ENCODE measurements at regions not wholly inside any gene's neighbourhood (a gene's known extent, or its start where the extent isn't known, plus 50 kb on each side); places are given as distances from the start of the nearest gene placed in this dataset.

DNA sequence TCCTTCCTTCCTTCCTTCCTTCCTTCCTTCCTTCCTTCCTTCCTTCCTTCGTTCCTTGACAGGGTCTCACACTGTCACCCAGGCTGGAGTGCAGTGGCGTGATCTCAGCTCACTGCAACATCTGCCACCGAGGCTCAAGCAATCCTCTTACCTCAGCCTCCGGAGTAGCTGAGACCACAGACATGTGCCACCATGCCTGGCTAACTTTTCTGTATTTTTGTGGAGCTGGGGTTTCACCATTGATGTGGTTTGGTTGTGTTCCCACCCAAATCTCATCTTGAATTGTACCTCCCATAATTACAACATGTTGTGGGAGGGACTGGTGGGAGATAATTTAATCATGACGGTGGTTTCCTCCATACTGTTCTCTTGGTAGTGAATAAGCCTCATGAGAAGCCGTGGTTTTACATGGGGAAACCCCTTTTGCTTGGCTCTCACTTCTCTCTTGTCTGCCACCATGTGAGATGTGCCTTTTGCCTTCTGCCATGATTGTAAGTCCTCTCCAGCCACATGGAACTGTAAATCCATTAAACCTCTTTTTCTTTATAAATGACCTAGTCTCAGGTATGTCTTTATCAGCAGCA is 90.3 kb upstream of the MPHOSPH6 start:
- ChIA-PET POLR2A (ENCODE audit: unreplicated experiment) (no interaction called here), CTCF (interaction anchor here (0.6 kb wide), 1 partner anchor 322 kb away, joined by 3 read pairs; no protein-coding TSS in a partner anchor)
- TF ChIP-seq RFX5 (IDR thresholded peaks at IDR 0.05; ENCODE audit: low read depth, low read length) = no peak
- TF ChIP-seq BHLHE40 (IDR thresholded peaks at IDR 0.05; ENCODE audit: low read depth, low read length) = no peak
- no peak for TF ChIP-seq SMC3 (IDR thresholded peaks at IDR 0.05; ENCODE audit: low read depth, low read length)
- no peak for TF ChIP-seq MXI1 (IDR thresholded peaks at IDR 0.05; ENCODE audit: borderline replicate concordance, low read depth, low read length)
- no peak for TF ChIP-seq FOS (IDR thresholded peaks at IDR 0.05; ENCODE audit: low read depth, low read length)
- no peak for TF ChIP-seq RAD21 (IDR thresholded peaks at IDR 0.05; ENCODE audit: low read length)
- TF ChIP-seq, protein P1, sequence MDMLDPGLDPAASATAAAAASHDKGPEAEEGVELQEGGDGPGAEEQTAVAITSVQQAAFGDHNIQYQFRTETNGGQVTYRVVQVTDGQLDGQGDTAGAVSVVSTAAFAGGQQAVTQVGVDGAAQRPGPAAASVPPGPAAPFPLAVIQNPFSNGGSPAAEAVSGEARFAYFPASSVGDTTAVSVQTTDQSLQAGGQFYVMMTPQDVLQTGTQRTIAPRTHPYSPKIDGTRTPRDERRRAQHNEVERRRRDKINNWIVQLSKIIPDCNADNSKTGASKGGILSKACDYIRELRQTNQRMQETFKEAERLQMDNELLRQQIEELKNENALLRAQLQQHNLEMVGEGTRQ (IDR thresholded peaks at IDR 0.05; ENCODE audit: low read depth, low read length) = no peak
- no peak for TF ChIP-seq RCOR1 (IDR thresholded peaks at IDR 0.05; ENCODE audit: insufficient replicate concordance, low read length)
- TF ChIP-seq POLR2A (IDR thresholded peaks at IDR 0.05; ENCODE audit: low read depth, low read length) = no peak
- H3K56ac ChIP-seq (ENCODE audit: extremely low read depth, insufficient read depth, low read length) = no peak overlapping the region
- H3K36me3 ChIP-seq (ENCODE audit: control insufficient read depth, insufficient read depth, low read length) = no peaks in the 10 kb centered on the region
- H2AK5ac ChIP-seq (ENCODE audit: low read depth, low read length) = no peak overlapping the region
- H2BK5ac ChIP-seq (ENCODE audit: low read depth, low read length, poor library complexity, severe bottlenecking) = no peak overlapping the region
- dilution Hi-C loops (cut with HindIII; ENCODE audit: low sequenced_read_pairs, unreplicated experiment) = no loop called here
- no peaks in the 10 kb centered on the region for H3K9me1 ChIP-seq (ENCODE audit: insufficient read depth, low read length)
- no peak overlapping the region for H3K23ac ChIP-seq (ENCODE audit: low read depth, low read length)
- no peak overlapping the region for H4K8ac ChIP-seq (ENCODE audit: low read depth in 2 of 2, low read length in 2 of 2)
- no peak overlapping the region for H2BK120ac ChIP-seq (ENCODE audit: low read depth, low read length)
- no peak for DNase-seq
- H3K9me3 ChIP-seq (ENCODE audit: control insufficient read depth, insufficient read depth, low read length) = no peaks in the 10 kb centered on the region
- H4K91ac ChIP-seq (ENCODE audit: insufficient read depth, low read depth, low read length) = no peak overlapping the region
- H3K4ac ChIP-seq (ENCODE audit: low read depth, low read length) = no peak overlapping the region
- no TSS peak for BruUV-seq (replicated peaks)
- no peaks in the 10 kb centered on the region for H3K79me1 ChIP-seq (ENCODE audit: low read depth in 1 of 2, low read length in 2 of 2)
- in situ Hi-C loops (cut with MboI; ENCODE audit: low sequenced_read_pairs) = loop anchor here (5.0 to 25.0 kb wide), 3 partner anchors 957 to 1602 kb away; no protein-coding TSS in a partner anchor
- H3K27me3 ChIP-seq (ENCODE audit: control insufficient read depth, insufficient read depth, low read length) = peaks cover 18% of the 10 kb centered on the region
- no peaks in the 10 kb centered on the region for H4K20me1 ChIP-seq (ENCODE audit: insufficient read depth, low read length)
- H2BK20ac ChIP-seq (ENCODE audit: low read depth, low read length) = no peak overlapping the region
- intact Hi-C loops (cut with micrococcal nuclease) = loop anchor here (5.0 to 10.0 kb wide), 2 partner anchors 364 to 807 kb away; partner anchors contain the start of gene CDH13
- H3K14ac ChIP-seq (replicated peaks; ENCODE audit: low read depth, low read length) = no peak overlapping the region
- no peak overlapping the region for H3K4me2 ChIP-seq (ENCODE audit: low read depth, low read length)
- no peak overlapping the region for H3K4me3 ChIP-seq (ENCODE audit: insufficient read depth, low read depth, low read length)
- WGBS, 2 experiments (ENCODE audit: extremely low coverage in 2 of 2, insufficient read length in 1 of 2) = 60% methylated on average over 1 of the region's 6 CpGs; no CpG with 5 or more reads in 1 of the 2 experiments
- H3K9ac ChIP-seq (ENCODE audit: low read depth, low read length) = no peak overlapping the region
- no peaks in the 10 kb centered on the region for H3K4me1 ChIP-seq (ENCODE audit: control insufficient read depth, insufficient read depth, low read length)
- H3K27ac ChIP-seq (ENCODE audit: insufficient read depth, low read length) = no peak overlapping the region
- no peak for ATAC-seq (ENCODE audit: low read depth)
- no peak overlapping the region for H3K18ac ChIP-seq (ENCODE audit: low read depth, low read length)
- no peak overlapping the region for H2BK15ac ChIP-seq (ENCODE audit: low read depth, low read length)
- no peak overlapping the region for H2AFZ ChIP-seq (replicated peaks; ENCODE audit: low read length, poor library complexity)
- H2AK9ac ChIP-seq (replicated peaks; ENCODE audit: low read depth, low read length, poor library complexity) = no peak overlapping the region
- H4K5ac ChIP-seq (ENCODE audit: low read depth, low read length) = no peak overlapping the region
